ENCODE measurements at regions not wholly inside any gene's neighbourhood (a gene's known extent, or its start where the extent isn't known, plus 50 kb on each side); places are given as distances from the start of the nearest gene placed in this dataset.

- no peak for TF ChIP-seq CTCF (IDR thresholded peaks at IDR 0.05; ENCODE audit: insufficient read depth, low read length)
- TF ChIP-seq REST (IDR thresholded peaks at IDR 0.05; ENCODE audit: insufficient replicate concordance, low read depth), result no peak
These were observed 1730.7 kb upstream of the FLRT2 start for GRCh38 chr14:83799233-83799632.
